Dermis microvascular lymphatic vessel endothelial cell (primary cell): ENCODE measurements at regions not wholly inside any gene's neighbourhood (a gene's known extent, or its start where the extent isn't known, plus 50 kb on each side); places are given as distances from the start of the nearest gene placed in this dataset.

Experiments
- DNase-seq, 2 donors: peaks; one replicate each; pipeline versions ENCODE4 v3.0.0 to v3.0.0-alpha.2; 2010; ENCODE audit warnings: low read depth in 2 of 2

DNA sequence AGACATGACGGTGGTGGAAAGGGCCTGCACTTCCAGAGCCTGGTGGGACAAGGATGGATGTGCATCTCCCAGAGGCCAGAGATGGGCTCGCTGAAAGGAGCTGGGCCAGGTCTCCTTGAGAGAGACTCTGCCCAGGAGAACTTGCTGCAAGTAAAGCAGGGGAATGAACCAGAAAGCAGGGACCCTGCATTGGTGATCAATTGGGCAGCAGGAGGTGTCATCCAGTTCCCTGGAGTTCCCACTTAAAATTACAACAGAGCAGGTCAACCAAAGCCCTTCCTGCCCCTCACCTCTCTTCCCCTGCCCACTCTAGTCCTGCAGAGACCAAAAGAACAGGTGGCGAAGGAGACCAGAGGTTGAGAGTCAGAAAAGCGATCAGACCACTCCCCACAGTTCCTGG lies 69.7 kb upstream of the CAB39 start:
- DNase-seq = no peak

DNA sequence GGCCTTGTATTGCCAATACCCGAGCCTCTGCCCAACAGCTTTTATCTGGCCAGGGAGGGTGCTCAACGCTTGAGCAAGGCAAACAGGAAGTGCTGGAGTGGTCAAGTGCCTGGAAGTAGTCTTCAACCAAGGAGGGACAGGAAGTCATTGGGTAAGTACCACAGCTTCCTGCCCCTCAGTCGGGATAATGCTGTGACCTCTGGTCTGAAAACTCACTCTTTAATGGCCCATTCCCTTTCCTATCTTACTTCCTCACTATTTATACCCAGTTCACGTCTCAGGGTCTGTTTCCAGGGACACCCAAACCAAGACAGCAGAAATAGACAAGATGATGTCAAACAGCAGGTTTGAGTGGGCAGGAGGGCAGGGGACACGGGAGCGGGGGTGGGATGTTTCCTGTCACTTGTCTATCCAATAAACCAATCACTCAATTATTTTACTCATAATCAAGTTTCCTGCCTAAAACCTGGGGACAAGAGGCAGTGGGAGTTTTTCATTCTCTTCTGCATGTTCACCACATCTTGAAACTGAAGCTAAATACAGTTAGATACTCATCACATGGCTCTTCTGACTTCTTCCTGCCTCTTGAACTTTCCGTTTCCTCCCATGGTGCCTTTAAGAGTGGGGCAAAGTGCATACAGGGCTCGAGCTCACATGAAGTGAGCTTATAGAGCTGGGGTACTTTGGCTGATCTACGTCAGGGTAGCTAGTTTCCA lies 68.9 kb upstream of the CAB39 start:
- DNase-seq = no peak

DNA sequence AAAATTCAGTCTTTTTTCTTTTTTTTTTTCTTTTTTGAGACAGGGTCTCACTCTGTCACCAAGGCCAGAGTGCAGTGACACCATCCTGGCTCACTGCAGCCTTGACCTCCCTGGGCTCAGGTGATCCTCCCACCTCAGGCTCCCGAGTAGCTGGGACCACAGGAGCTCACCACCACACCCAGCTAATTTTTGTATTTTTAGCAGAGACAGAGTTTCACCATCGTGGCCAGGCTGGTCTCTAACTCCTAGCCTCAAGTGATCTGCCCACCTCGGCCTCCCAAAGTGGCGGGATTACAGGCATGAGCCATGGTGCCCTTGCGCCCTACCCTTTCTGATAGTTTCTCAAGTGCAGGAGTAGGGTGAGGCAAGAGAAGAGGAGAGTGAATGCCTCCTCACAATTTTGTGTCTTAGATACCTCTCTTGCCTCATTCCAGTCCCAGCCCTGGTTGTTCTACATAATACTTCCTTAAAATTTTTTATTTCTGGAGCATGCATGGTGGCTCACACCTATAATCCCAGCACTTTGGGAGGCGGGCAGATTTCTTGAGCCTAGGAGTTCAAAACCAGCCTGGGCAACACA lies 68.2 kb upstream of the CAB39 start:
- DNase-seq = no peak

DNA sequence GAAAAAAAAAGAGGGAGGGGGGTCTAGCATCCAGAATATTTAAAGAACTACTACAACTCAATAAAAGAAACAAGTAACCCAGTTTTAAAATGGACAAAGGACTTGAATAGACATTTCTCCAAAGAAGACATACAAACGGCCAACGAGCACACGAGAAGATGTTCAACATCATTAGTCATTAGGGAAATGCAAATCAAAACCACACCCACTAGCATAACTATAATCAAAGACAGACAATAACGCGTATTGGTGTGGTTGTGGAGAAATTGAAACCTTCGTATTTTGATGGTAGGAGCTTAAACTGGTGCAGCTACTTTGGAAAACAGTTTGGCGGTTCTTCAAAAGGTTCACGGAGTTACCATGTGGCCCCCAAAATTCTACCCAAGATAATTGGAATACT lies 64.3 kb upstream of the CAB39 start:
- no peak for DNase-seq

DNA sequence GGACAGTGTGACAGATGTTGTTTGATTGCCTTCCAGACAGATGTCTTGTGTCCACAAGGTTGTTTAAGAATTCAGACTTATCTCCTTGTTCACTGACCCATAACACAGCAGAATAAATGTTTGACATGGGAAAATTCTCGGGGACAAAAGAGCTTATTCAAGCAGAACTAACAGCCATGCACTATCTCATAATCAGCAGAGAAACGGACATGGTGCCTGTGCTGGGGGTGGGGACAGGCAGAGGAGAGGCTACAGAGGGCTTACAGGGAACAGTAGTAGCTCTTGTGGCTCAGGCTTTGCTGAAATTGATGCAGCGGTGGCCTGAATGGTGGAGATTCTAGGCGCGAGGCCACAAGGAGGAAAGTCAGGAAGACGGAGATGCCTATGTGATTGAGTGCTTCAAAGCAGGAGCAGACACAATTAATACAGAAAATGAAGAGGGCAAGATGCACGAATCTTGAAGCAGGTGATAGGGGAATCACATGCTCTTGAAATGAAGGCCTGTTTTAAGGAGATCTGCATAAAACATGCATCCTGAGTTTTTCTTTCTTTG lies 62.0 kb upstream of the CAB39 start:
- DNase-seq = no peak

DNA sequence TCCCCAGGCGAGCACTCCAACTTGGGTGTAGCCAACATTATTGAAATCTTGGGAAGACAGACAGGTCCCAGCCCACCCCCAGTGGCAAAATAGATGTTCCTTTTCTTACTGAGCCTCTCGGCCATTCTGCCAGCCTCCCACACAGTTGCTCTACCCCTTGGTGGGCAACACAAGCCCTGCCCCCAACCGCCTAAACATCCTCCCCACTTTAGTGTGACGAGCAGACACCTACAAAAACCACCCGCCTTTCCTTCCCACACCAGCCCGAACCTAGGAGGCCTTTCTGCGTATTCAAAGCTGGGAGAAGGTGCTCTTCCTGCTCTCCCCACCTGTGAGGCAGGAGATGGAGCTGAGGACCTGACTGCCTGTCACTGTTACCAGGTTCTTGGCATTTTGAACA lies 58.6 kb upstream of the CAB39 start:
- no peak for DNase-seq

DNA sequence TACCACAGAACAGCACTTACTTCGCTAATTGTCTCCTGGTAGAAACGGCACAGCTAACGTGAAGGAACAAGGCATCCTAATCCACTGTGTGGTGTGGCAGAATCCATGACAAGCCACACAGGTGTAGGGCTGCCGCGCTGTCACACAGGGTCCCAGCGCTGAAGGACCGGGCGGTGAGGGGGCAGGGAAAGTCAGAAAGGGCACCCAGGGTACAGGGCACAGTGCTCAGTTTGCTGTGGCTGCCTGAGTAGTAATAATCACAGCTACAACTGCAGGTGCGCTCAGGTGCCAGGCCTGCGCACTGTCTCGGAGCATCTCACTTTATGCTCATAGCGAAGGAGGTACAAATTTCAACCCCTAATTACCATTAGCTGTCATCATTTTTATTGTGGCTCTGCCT lies 55.2 kb upstream of the CAB39 start:
- DNase-seq = no peak

DNA sequence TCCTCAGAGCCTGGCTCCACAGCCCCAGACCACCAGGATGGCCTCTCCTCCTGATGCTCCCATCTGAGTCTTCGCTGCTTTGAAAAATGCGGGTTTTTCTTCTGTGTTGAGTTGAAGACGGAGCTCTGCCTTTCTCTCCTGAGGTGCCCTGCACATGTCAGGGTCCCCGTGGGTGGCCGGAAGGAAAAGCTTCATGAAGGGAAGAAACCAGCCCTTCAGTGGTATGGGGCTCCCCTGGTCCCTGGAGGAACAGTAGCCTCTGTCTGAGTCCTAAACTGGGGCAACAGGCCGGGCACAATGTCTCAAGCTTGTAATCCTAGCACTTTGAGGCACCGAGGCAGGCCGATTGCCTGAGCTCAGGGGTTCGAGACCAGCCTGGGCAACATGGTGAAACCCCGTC lies 54.7 kb upstream of the CAB39 start:
- DNase-seq = no peak

DNA sequence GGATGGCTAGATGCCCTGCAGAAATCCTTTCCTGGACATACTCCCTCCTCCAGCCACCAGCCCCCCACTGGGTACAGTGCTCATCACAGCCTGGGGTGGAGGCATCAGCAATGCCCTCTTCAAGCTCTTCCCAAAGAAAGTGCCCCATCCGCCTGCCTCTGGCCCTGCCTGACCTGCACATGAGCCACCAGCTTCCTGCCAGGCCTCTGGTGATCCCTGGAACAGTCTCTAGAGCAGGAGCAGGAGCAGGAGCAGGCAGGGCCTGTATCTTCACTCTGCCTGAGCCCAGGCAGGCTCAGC lies 54.1 kb upstream of the CAB39 start:
- DNase-seq = no peak

DNA sequence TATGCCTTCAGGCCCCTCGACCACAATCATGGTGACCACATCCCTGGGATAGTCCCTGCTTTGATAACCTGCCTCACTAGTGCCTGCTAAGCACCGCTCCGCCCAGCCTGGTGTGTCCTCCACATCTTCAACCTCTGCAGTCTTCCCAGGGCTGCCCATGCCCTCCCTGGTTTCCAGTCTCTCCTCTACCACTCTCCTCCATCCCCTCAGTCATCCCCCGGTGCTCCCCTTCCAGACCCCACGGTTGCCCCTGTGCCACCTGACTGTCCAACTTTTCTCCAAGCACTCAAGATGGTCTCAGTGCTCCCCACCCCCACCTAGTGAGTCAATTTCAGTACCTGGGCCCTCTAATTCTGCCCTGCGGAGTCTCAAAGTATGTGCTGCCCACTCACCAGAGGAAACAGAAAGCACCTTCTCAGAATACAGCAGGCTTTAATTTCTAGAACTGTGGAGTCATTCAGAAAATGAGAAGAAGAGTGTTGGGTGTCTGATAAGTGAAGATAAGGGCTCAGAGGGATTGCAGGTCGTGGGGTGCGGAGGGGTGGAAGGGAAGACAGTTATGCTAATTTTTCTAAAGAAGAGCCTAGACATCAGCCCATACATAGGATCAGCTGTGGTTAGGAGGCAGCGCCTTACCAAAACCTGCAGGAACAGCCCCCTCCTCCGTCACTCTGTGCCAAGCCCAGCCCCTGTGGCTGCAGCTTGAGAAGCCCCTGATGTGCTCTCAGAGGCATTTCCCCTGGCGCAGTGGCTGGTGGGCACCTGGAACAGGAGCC lies 53.6 kb upstream of the CAB39 start:
- no peak for DNase-seq

DNA sequence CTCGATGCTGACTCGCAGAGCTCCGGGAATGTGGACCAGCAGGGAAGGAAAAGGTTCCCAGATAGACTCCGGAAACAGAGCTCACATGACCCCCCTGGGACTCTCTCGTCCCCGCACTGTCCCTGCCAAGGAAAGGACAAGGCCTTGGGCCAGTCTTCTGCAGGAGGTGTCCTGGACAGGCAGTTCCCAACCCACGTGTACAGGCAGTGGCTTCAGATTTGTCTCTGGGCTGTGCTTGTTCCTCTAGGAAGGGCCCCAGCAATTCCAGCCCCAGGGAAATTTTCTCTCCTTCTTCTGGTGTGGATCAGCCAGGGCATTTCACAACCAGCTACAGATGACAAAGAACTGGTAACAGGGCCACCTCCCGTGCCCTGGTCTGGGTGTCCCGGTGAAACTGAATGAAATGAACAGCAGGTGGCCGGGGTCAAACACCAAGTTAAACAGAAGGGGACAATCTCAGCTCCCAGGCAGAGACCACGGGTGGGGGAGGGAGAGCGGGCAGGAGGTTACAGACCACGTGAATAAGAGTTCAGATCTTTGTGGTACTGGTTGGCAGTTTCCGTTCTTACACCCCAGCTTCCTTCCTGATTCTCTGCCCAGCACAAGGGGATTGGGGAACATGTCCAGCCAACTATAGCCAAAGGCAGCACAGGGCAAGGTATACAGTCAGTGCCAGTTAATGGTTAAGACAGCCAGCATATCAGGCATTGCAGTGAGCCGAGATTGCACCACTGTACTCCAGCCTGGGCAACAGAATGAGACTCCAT lies 52.2 kb upstream of the CAB39 start:
- peak in 1 of 2 donors; percentile 12 for DNase-seq

DNA sequence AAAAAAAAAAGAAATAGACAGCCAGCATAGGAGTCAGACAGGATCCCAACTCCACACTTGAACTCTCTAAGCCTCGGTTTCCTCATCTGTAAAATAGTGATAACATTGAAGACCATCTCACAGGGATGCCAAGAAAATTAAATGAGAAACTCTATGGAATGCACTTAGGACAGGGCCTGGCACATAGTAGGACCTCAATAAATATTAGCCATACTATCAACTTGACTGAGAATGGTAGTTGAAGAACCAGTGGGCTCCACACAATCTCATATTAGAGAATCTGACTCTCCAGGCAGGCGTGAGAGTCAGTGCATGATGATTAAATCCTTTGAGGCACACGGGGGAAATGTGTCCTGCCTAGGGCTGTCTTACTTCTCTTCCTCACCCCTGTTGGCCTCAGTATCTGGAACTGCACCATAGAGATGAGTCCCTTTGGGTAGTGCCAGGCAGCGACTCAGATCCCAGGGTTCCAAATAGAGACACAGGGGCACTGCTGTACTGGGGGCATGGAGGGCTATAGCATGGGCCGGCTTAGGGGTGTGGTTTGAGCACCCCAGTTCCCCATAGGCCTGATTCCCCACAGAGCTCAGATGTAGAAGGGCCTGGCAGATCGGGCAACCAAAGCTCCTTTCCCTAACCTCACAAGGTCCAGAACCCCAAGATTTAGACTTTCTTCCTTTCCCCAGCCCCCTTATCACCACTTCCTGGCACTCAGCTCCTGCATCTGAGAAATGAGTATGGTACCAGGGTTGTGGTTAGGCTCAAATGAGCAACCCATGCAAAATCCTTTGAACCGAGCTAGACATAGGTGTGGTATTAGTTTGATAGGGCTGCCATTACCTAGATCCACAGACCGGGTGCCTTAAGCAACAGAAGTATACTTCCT lies 51.3 kb upstream of the CAB39 start:
- DNase-seq = no peak
